ENCODE measurements at regions not wholly inside any gene's neighbourhood (a gene's known extent, or its start where the extent isn't known, plus 50 kb on each side); places are given as distances from the start of the nearest gene placed in this dataset.

DNA sequence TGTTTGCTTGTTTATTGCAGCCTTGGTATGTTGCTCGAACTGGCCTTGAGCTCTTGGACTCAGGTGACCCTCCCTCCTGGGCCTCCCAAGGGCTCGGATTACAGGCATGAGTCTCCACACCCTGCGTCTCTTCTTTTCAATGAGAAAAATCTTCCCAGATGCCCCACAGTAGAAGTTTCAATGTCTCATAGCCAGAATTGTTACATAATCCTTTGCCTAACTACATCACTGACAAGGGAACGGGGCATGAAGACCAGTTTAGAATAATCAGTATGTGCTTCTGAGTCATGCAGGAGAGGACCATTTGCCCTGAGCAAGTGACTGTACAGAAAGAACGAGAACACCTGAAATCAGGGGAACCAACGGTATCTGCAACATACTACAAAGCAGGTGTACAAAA is 61.9 kb upstream of the RBBP6 start:
- Histone ChIP-seq H3K9me3 (ENCODE audit: control insufficient read depth, insufficient read depth, low read depth, low read length) (no peaks in the 10 kb centered on the region), H3K79me2 (ENCODE audit: control insufficient read depth, insufficient read depth, low read length) (no peaks in the 10 kb centered on the region), H4K20me1 (ENCODE audit: control insufficient read depth, extremely low read depth, insufficient read depth, low read length) (no peaks in the 10 kb centered on the region), H3K4me2 (ENCODE audit: extremely low read depth, insufficient read depth, low read length) (no peak overlapping the region), H3K36me3 (ENCODE audit: control insufficient read depth, insufficient read depth, low read length) (no peaks in the 10 kb centered on the region), H3K9ac (ENCODE audit: insufficient read depth, low read length) (no peak overlapping the region), H2AFZ (ENCODE audit: low read length) (no peak overlapping the region), H3K27ac (ENCODE audit: insufficient read depth, low read length) (no peak overlapping the region), H3K4me1 (ENCODE audit: control insufficient read depth, extremely low read depth, insufficient read depth, low read length) (no peaks in the 10 kb centered on the region), H3K27me3 (ENCODE audit: control insufficient read depth, insufficient read depth, low read length) (no peaks in the 10 kb centered on the region), H3K4me3 (replicated peaks in 1 of 4; ENCODE audit: control extremely low read depth in 1 of 4, insufficient read depth in 1 of 4, low read depth in 3 of 4, low read length in 4 of 4) (no peak overlapping the region)
- DNase-seq (ENCODE audit: low read depth in 2 of 2) = no peak
- TF ChIP-seq, protein P1, sequence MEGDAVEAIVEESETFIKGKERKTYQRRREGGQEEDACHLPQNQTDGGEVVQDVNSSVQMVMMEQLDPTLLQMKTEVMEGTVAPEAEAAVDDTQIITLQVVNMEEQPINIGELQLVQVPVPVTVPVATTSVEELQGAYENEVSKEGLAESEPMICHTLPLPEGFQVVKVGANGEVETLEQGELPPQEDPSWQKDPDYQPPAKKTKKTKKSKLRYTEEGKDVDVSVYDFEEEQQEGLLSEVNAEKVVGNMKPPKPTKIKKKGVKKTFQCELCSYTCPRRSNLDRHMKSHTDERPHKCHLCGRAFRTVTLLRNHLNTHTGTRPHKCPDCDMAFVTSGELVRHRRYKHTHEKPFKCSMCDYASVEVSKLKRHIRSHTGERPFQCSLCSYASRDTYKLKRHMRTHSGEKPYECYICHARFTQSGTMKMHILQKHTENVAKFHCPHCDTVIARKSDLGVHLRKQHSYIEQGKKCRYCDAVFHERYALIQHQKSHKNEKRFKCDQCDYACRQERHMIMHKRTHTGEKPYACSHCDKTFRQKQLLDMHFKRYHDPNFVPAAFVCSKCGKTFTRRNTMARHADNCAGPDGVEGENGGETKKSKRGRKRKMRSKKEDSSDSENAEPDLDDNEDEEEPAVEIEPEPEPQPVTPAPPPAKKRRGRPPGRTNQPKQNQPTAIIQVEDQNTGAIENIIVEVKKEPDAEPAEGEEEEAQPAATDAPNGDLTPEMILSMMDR (conservative IDR thresholded peaks at IDR 0.05 in 1 of 2, IDR thresholded peaks at IDR 0.05 in 1 of 2; ENCODE audit: low read depth in 1 of 2, low read length in 2 of 2) = no peak
- TF ChIP-seq EZH2 (IDR thresholded peaks at IDR 0.05; ENCODE audit: low read length, missing control alignments) = no peak

DNA sequence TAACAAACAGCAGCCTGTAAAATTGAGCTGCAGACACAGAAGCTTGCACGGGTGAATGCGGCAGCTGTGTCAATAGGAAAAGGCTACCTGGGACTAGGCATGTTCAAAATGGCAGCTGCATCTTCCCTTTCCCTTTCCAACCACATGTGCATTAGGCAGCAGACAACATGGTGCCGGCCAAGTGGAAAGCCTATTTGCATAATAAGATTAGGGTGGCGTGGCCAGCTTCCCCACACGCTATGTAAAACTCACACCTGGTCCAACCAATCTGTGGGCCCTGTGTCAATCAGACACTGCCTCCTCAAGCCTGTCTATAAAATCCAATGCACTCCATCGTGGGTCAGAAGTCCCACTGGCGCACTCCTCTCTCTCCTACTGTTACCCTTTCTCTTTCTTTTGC is 61.0 kb upstream of the RBBP6 start:
- Histone ChIP-seq H3K9ac (ENCODE audit: insufficient read depth, low read length) (no peak overlapping the region), H3K4me2 (ENCODE audit: extremely low read depth, insufficient read depth, low read length) (no peak overlapping the region), H3K9me3 (ENCODE audit: control insufficient read depth, insufficient read depth, low read depth, low read length) (no peaks in the 10 kb centered on the region), H3K4me1 (ENCODE audit: control insufficient read depth, extremely low read depth, insufficient read depth, low read length) (no peaks in the 10 kb centered on the region), H2AFZ (ENCODE audit: low read length) (no peak overlapping the region), H3K27ac (ENCODE audit: insufficient read depth, low read length) (no peak overlapping the region), H4K20me1 (ENCODE audit: control insufficient read depth, extremely low read depth, insufficient read depth, low read length) (no peaks in the 10 kb centered on the region), H3K4me3 (replicated peaks in 1 of 4; ENCODE audit: control extremely low read depth in 1 of 4, insufficient read depth in 1 of 4, low read depth in 3 of 4, low read length in 4 of 4) (no peak overlapping the region), H3K79me2 (ENCODE audit: control insufficient read depth, insufficient read depth, low read length) (no peaks in the 10 kb centered on the region), H3K36me3 (ENCODE audit: control insufficient read depth, insufficient read depth, low read length) (no peaks in the 10 kb centered on the region), H3K27me3 (ENCODE audit: control insufficient read depth, insufficient read depth, low read length) (no peaks in the 10 kb centered on the region)
- no peak for TF ChIP-seq EZH2 (IDR thresholded peaks at IDR 0.05; ENCODE audit: low read length, missing control alignments)
- TF ChIP-seq, protein P1 (conservative IDR thresholded peaks at IDR 0.05 in 1 of 2, IDR thresholded peaks at IDR 0.05 in 1 of 2; ENCODE audit: low read depth in 1 of 2, low read length in 2 of 2) = no peak
- DNase-seq (ENCODE audit: low read depth in 2 of 2) = no peak

DNA sequence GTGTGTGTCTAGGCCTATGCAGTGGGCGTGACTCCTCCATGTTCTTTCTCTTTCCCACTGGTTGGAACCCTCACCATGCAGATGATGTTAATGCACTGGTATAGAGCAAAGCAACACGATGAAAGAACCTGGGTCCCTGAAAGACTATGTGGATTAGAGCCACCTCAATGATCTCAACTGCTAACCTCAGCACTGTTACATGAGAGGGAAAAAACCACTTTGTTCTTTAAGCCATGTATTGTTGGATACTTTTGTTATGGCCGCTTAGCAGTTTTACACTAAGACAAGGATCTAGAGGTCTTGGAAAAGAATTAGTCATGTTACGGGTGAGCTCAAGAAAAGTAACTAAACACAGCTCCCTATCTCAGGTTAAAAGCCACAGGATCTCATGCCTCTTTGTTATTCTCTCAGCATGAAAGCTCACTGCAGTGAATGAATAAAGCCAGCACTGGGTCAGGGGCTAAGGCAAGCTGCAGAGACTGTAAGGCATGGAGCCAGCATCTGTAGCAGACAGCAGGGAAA is 56.6 kb upstream of the RBBP6 start:
- Histone ChIP-seq H4K20me1 (ENCODE audit: control insufficient read depth, extremely low read depth, insufficient read depth, low read length) (no peaks in the 10 kb centered on the region), H3K4me3 (replicated peaks in 1 of 4; ENCODE audit: control extremely low read depth in 1 of 4, insufficient read depth in 1 of 4, low read depth in 3 of 4, low read length in 4 of 4) (no peak overlapping the region), H3K27me3 (ENCODE audit: control insufficient read depth, insufficient read depth, low read length) (no peaks in the 10 kb centered on the region), H3K79me2 (ENCODE audit: control insufficient read depth, insufficient read depth, low read length) (no peaks in the 10 kb centered on the region), H3K27ac (ENCODE audit: insufficient read depth, low read length) (no peak overlapping the region), H3K36me3 (ENCODE audit: control insufficient read depth, insufficient read depth, low read length) (no peaks in the 10 kb centered on the region), H3K9me3 (ENCODE audit: control insufficient read depth, insufficient read depth, low read depth, low read length) (no peaks in the 10 kb centered on the region), H3K4me1 (ENCODE audit: control insufficient read depth, extremely low read depth, insufficient read depth, low read length) (no peaks in the 10 kb centered on the region), H3K4me2 (ENCODE audit: extremely low read depth, insufficient read depth, low read length) (no peak overlapping the region), H3K9ac (ENCODE audit: insufficient read depth, low read length) (no peak overlapping the region), H2AFZ (ENCODE audit: low read length) (no peak overlapping the region)
- TF ChIP-seq, protein P1 (conservative IDR thresholded peaks at IDR 0.05 in 1 of 2, IDR thresholded peaks at IDR 0.05 in 1 of 2; ENCODE audit: low read depth in 1 of 2, low read length in 2 of 2) = no peak
- no peak for TF ChIP-seq EZH2 (IDR thresholded peaks at IDR 0.05; ENCODE audit: low read length, missing control alignments)
- DNase-seq (ENCODE audit: low read depth in 2 of 2) = no peak
